B cell (primary cell): ENCODE measurements at regions not wholly inside any gene's neighbourhood (a gene's known extent, or its start where the extent isn't known, plus 50 kb on each side); places are given as distances from the start of the nearest gene placed in this dataset.

Experiments
- ATAC-seq: fragments of 200-7000 bp; cut with Tn5 transposase; one replicate; pipeline ENCODE4 v1.10.0; 2021; ENCODE audit warnings: low read depth, mild to moderate bottlenecking, moderate number of reproducible peaks, moderate library complexity
- CTCF ChIA-PET: fragments of 350-600 bp; sonication (Branson Sonifier 250); formaldehyde crosslinking; loops from one replicate; lab custom pipeline; 2021; ENCODE audit warnings: antibody characterized with exemption, inconsistent platforms; lab: Charles Lee
- POLR2A ChIA-PET: fragments of 350-600 bp; sonication (Branson Sonifier 250); formaldehyde crosslinking; loops from one replicate; lab custom pipeline; 2021; ENCODE audit warnings: antibody characterized with exemption; lab: Charles Lee
- DNase-seq: peaks from one replicate; pipeline ENCODE4 v3.0.0; 2013
- H2AFZ ChIP-seq: 2 replicates; pipeline ENCODE4 v1.6.1; 2012; ENCODE audit warnings: mild to moderate bottlenecking, low read depth, low read length; ENCODE audit not compliant: insufficient read depth, poor library complexity, severe bottlenecking
- H3K27ac ChIP-seq, 2 donors: 1 replicate in 1 of 2; 2 replicates in 1 of 2; pipeline ENCODE4 v1.5.1; 2012 to 2013; ENCODE audit warnings: low read length in 2 of 2, mild to moderate bottlenecking in 2 of 2, moderate library complexity in 1 of 2
- H3K27me3 ChIP-seq, 4 experiments: fragments of 200-600 bp in 1 of 4; sonication (generic) in 1 of 4; replicated peaks in 1 of 4; 1 replicate in 2 of 4; 2 replicates in 2 of 4; pipeline versions ENCODE4 v1.6.1 to v1.7.0; 2013 to 2016; ENCODE audit warnings: low read length in 3 of 4, mild to moderate bottlenecking in 2 of 4, mixed read lengths in 1 of 4, moderate library complexity in 1 of 4; ENCODE audit not compliant: insufficient read depth in 4 of 4, control insufficient read depth in 3 of 4; ENCODE audit errors: control extremely low read depth in 1 of 4
- H3K36me3 ChIP-seq, 2 experiments: replicated peaks in 1 of 2; 1 replicate in 1 of 2; 2 replicates in 1 of 2; pipeline versions ENCODE4 v1.6.1 to v1.7.1; 2013; ENCODE audit warnings: low read length in 1 of 2; ENCODE audit not compliant: insufficient read depth in 2 of 2, control insufficient read depth in 1 of 2; ENCODE audit errors: control extremely low read depth in 1 of 2, extremely low read depth in 1 of 2
- H3K4me1 ChIP-seq, 2 donors: fragments of 200-600 bp in 1 of 2; sonication (generic) in 1 of 2; 1 replicate in 1 of 2; 2 replicates in 1 of 2; pipeline versions ENCODE4 v1.5.1 to v1.6.1; 2013 to 2017; ENCODE audit warnings: low read length in 2 of 2; ENCODE audit not compliant: control insufficient read depth in 2 of 2, insufficient read depth in 2 of 2
- H3K4me2 ChIP-seq: replicated peaks from 2 replicates; pipeline ENCODE3; 2012; ENCODE audit warnings: mild to moderate bottlenecking, low read depth, low read length; ENCODE audit not compliant: poor library complexity, severe bottlenecking
- H3K4me3 ChIP-seq, 5 experiments: fragments of 200-600 bp in 1 of 5; sonication (generic) in 1 of 5; 1 replicate in 3 of 5; 2 replicates in 2 of 5; pipeline versions ENCODE4 v1.5.1 to v1.7.0; 2011 to 2016; ENCODE audit warnings: low read length in 4 of 5, mild to moderate bottlenecking in 4 of 5, low read depth in 2 of 5, control low read depth in 1 of 5, moderate library complexity in 1 of 5; ENCODE audit not compliant: insufficient read depth in 1 of 5; ENCODE audit errors: control extremely low read depth in 1 of 5, extremely low read depth in 1 of 5
- H3K79me2 ChIP-seq: fragments of 200-600 bp; sonication (generic); one replicate; pipeline ENCODE4 v1.6.0; 2016; ENCODE audit warnings: low read length; ENCODE audit not compliant: control insufficient read depth, insufficient read depth
- H3K9ac ChIP-seq: fragments of 200-600 bp; sonication (generic); 2 replicates; pipeline ENCODE4 v1.6.1; 2017; ENCODE audit warnings: mild to moderate bottlenecking, low read length, moderate library complexity
- H3K9me3 ChIP-seq, 3 donors: one replicate each; pipeline versions ENCODE4 v1.6.1 to v1.7.1; 2013; ENCODE audit warnings: low read length in 2 of 3; ENCODE audit not compliant: control insufficient read depth in 2 of 3, insufficient read depth in 1 of 3; ENCODE audit errors: control extremely low read depth in 1 of 3
- H4K20me1 ChIP-seq: 2 replicates; pipeline ENCODE4 v1.6.0; 2012; ENCODE audit warnings: mild to moderate bottlenecking, low read length; ENCODE audit not compliant: insufficient read depth, control insufficient read depth, poor library complexity, severe bottlenecking
- H3K27ac Mint-ChIP-seq: one replicate; pipeline ENCODE4 v1.8.0; 2021; ENCODE audit warnings: mixed read lengths
- H3K27me3 Mint-ChIP-seq: one replicate; pipeline ENCODE4 v1.8.0; 2021; ENCODE audit warnings: mixed read lengths
- H3K4me1 Mint-ChIP-seq: one replicate; pipeline ENCODE4 v1.8.0; 2021; ENCODE audit warnings: mixed read lengths
- H3K4me3 Mint-ChIP-seq: one replicate; pipeline ENCODE4 v1.8.0; 2021; ENCODE audit warnings: mixed read lengths
- H3K9me3 Mint-ChIP-seq: one replicate; pipeline ENCODE4 v1.8.0; 2022; ENCODE audit warnings: mixed read lengths; ENCODE audit not compliant: insufficient read depth
- EZH2 ChIP-seq: IDR thresholded peaks from 2 replicates; pipeline ENCODE4 v1.6.1; 2012; ENCODE audit warnings: borderline replicate concordance, low read depth, mild to moderate bottlenecking, moderate library complexity, low read length; ENCODE audit not compliant: insufficient read depth, poor library complexity, severe bottlenecking
- WGBS: methylation state at CpG from one replicate; pipeline ENCODE4 v1.1.5; 2013; ENCODE audit warnings: missing lambda C conversion rate; ENCODE audit not compliant: insufficient coverage; 5-methylcytosine and 5-hydroxymethylcytosine counted together
- intact Hi-C: fragments of 100-400 bp; cut with micrococcal nuclease; formaldehyde crosslinking; loops from one replicate; pipeline ENCODE4 v1.10.0; 2022
- TF ChIP-seq, protein P1 (sequence below): fragments of 200-600 bp; IDR thresholded peaks from one replicate; pipeline ENCODE4 v1.8.0; 2022; ENCODE audit warnings: antibody characterized with exemption, mild to moderate bottlenecking

DNA sequence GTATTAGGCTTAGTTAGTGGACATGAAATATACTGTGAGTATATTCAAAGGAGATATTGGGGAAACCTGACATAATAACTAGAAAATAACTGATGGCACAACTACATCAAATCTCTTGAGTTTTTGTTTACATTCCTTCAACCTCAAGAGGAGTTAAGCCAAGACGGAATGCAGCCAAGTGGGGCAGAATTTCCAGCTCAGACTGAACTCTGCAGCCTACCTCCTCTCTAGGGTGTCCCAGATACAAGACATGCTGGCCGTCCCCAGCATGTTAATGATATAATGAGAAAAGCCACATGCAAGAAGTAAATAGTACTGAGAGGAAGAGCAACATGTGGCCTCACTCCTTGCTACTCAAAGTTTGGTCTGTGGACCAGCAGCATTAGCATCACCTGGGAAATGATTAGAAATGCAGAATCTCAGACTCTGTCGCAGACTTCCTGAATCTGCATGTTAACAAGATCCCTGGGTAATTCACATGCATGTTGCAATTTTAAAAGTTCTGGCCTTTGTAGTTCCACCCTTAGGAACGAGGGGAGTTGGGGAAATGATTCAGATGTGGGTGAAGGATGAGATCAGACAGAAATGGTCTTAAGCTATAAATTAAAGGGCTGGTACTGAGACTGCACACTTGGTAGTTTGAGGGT, 118.4 kb upstream of the CACUL1 start:
- Histone ChIP-seq H3K4me3 (no peak overlapping the region), H2AFZ (no peak overlapping the region), H3K27me3 (peaks cover 0 to 13% (median 3%) of the 10 kb centered on the region in 4 experiments), H3K36me3 (no peaks in the 10 kb centered on the region), H3K79me2 (no peaks in the 10 kb centered on the region), H3K9me3 (peaks cover 0 to 2% (median 0%) of the 10 kb centered on the region in 3 donors), H3K4me2 (no peak overlapping the region), H4K20me1 (no peaks in the 10 kb centered on the region), H3K27ac (no peak overlapping the region), H3K9ac (no peak overlapping the region), H3K4me1 (no peaks in the 10 kb centered on the region)
- H3K4me3 Mint-ChIP-seq = no peak overlapping the region
- TF ChIP-seq EZH2 = no peak
- TF ChIP-seq, protein P1, sequence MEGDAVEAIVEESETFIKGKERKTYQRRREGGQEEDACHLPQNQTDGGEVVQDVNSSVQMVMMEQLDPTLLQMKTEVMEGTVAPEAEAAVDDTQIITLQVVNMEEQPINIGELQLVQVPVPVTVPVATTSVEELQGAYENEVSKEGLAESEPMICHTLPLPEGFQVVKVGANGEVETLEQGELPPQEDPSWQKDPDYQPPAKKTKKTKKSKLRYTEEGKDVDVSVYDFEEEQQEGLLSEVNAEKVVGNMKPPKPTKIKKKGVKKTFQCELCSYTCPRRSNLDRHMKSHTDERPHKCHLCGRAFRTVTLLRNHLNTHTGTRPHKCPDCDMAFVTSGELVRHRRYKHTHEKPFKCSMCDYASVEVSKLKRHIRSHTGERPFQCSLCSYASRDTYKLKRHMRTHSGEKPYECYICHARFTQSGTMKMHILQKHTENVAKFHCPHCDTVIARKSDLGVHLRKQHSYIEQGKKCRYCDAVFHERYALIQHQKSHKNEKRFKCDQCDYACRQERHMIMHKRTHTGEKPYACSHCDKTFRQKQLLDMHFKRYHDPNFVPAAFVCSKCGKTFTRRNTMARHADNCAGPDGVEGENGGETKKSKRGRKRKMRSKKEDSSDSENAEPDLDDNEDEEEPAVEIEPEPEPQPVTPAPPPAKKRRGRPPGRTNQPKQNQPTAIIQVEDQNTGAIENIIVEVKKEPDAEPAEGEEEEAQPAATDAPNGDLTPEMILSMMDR = no peak
- no peak for ATAC-seq
- H3K9me3 Mint-ChIP-seq = peaks cover 3% of the 10 kb centered on the region
- no peaks in the 10 kb centered on the region for H3K4me1 Mint-ChIP-seq
- intact Hi-C loops = no loop called here
- no peak overlapping the region for H3K27ac Mint-ChIP-seq
- H3K27me3 Mint-ChIP-seq = peaks cover 50% of the 10 kb centered on the region
- ChIA-PET POLR2A (no interaction called here), CTCF (no interaction called here)
- 50% methylated on average over 2 of the region's 4 CpGs for WGBS
- DNase-seq = no peak

DNA sequence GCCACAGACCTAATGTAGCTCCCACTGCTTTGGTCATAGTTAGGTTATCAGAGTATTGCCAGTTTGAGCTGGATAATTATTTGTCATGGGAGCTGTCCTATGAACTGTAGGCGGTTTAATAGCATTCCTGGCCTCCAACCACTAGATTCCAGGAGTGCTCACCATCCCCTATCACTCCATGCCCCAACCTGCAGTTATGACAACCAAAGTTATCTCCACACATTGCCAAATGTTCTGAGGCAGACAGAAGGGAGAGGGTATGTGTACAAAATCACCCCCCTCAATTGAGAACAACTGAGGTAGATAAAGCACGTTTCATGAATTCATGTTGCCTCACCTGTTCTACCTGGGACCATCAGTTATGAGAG, 119.0 kb upstream of the CACUL1 start:
- Histone ChIP-seq H3K27ac (no peak overlapping the region), H3K27me3 (peaks cover 0 to 13% (median 3%) of the 10 kb centered on the region in 4 experiments), H3K79me2 (no peaks in the 10 kb centered on the region), H3K4me3 (no peak overlapping the region), H3K36me3 (no peaks in the 10 kb centered on the region), H2AFZ (no peak overlapping the region), H3K9me3 (peaks cover 0 to 2% (median 0%) of the 10 kb centered on the region in 3 donors), H4K20me1 (no peaks in the 10 kb centered on the region), H3K4me1 (no peaks in the 10 kb centered on the region), H3K9ac (no peak overlapping the region), H3K4me2 (no peak overlapping the region)
- POLR2A ChIA-PET = no interaction called here
- Mint-ChIP-seq H3K4me3 (no peak overlapping the region), H3K9me3 (peaks cover 3% of the 10 kb centered on the region), H3K4me1 (no peaks in the 10 kb centered on the region), H3K27ac (no peak overlapping the region), H3K27me3 (peaks cover 50% of the 10 kb centered on the region)
- no peak for TF ChIP-seq EZH2
- TF ChIP-seq, protein P1 = no peak
- intact Hi-C loops = no loop called here
- CTCF ChIA-PET = no interaction called here
- WGBS = 86% methylated on average over 1 of the region's 2 CpGs
- no peak for DNase-seq
- no peak for ATAC-seq
